Breast epithelium (tissue), 3 donors: ENCODE measurements at regions not wholly inside any gene's neighbourhood (a gene's known extent, or its start where the extent isn't known, plus 50 kb on each side); places are given as distances from the start of the nearest gene placed in this dataset.

Experiments
- CTCF ChIP-seq, 3 donors: fragments of 450-650 bp; IDR thresholded peaks; one replicate each; pipeline ENCODE4 v1.5.1; 2016 to 2017; ENCODE audit warnings: antibody characterized with exemption in 3 of 3, mild to moderate bottlenecking in 3 of 3, moderate library complexity in 3 of 3
- POLR2A ChIP-seq: fragments of 450-650 bp; IDR thresholded peaks from one replicate; pipeline ENCODE4 v1.6.1; 2016; ENCODE audit warnings: antibody characterized with exemption, mild to moderate bottlenecking, moderate library complexity

GRCh38 chr3:135740211-135740610 lies 225.3 kb upstream of the PPP2R3A start:
- TF ChIP-seq CTCF (IDR thresholded peaks at IDR 0.05) (no peak), POLR2A (no peak)
